Activated T-cell treated with anti-CD3 and anti-CD28 coated beads, Interleukin-2, amount 50 U/mL, for 72 hours (primary cell): ENCODE measurements at regions not wholly inside any gene's neighbourhood (a gene's known extent, or its start where the extent isn't known, plus 50 kb on each side); places are given as distances from the start of the nearest gene placed in this dataset.

Experiments
- ATAC-seq, 2 donors: fragments of 150-1000 bp; cut with Tn5 transposase; replicated peaks in 1 of 2; 2 replicates each; pipeline ENCODE4 v1.10.0; 2021; ENCODE audit warnings: moderate library complexity in 2 of 2, mild to moderate bottlenecking in 1 of 2
- DNase-seq, 2 donors: peaks; one replicate each; pipeline ENCODE4 v3.0.0; 2021 to 2022; ENCODE audit warnings: mixed read lengths in 1 of 2
- H3K27ac Mint-ChIP-seq: one replicate; pipeline ENCODE4 v1.8.0; 2022; ENCODE audit warnings: mild to moderate bottlenecking, moderate library complexity, mixed read lengths
- H3K27me3 Mint-ChIP-seq: one replicate; pipeline ENCODE4 v1.8.0; 2022; ENCODE audit warnings: low read depth, mixed read lengths
- H3K36me3 Mint-ChIP-seq, 2 donors: one replicate each; pipeline ENCODE4 v1.8.0; 2022; ENCODE audit warnings: mixed read lengths in 2 of 2, mild to moderate bottlenecking in 1 of 2; ENCODE audit not compliant: insufficient read depth in 2 of 2
- H3K4me1 Mint-ChIP-seq: one replicate; pipeline ENCODE4 v1.8.0; 2022; ENCODE audit warnings: low read depth, mixed read lengths
- H3K4me3 Mint-ChIP-seq, 2 donors: one replicate each; pipeline ENCODE4 v1.8.0; 2022; ENCODE audit warnings: mild to moderate bottlenecking in 2 of 2, mixed read lengths in 2 of 2, moderate library complexity in 2 of 2
- H3K9me3 Mint-ChIP-seq, 2 donors: one replicate each; pipeline ENCODE4 v1.8.0; 2022; ENCODE audit warnings: mixed read lengths in 2 of 2

- Mint-ChIP-seq H3K36me3 (no peaks in the 10 kb centered on the region), H3K27me3 (no peaks in the 10 kb centered on the region), H3K4me3 (no peak overlapping the region), H3K4me1 (no peaks in the 10 kb centered on the region), H3K27ac (no peak overlapping the region), H3K9me3 (peaks cover 0 to 5% of the 10 kb centered on the region in 2 donors)
- DNase-seq (no peak), ATAC-seq (no peak)
Observed at GRCh38 chrX:21276736-21277433, 97.3 kb upstream of the CNKSR2 start.

- no peak overlapping the region for H3K4me3 Mint-ChIP-seq
- no peak overlapping the region for H3K27ac Mint-ChIP-seq
- H3K9me3 Mint-ChIP-seq, result peaks cover 0 to under 1% of the 10 kb centered on the region in 2 donors
- H3K4me1 Mint-ChIP-seq, result no peaks in the 10 kb centered on the region
- ATAC-seq (no peak), DNase-seq (no peak)
- H3K27me3 Mint-ChIP-seq, result no peaks in the 10 kb centered on the region
- no peaks in the 10 kb centered on the region for H3K36me3 Mint-ChIP-seq
Observed at GRCh38 chrX:21289232-21289631, 85.0 kb upstream of the CNKSR2 start.

GRCh38 chrX:21295246-21295820 lies 78.9 kb upstream of the CNKSR2 start:
- H3K36me3 Mint-ChIP-seq, result no peaks in the 10 kb centered on the region
- H3K4me1 Mint-ChIP-seq, result no peaks in the 10 kb centered on the region
- peaks cover 9% of the 10 kb centered on the region for H3K27me3 Mint-ChIP-seq

GRCh38 chrX:21305799-21306336 lies 68.3 kb upstream of the CNKSR2 start:
- Mint-ChIP-seq H3K36me3 (no peaks in the 10 kb centered on the region), H3K9me3 (no peaks in the 10 kb centered on the region), H3K27ac (no peak overlapping the region), H3K4me1 (peaks cover 10% of the 10 kb centered on the region), H3K27me3 (no peaks in the 10 kb centered on the region), H3K4me3 (no peak overlapping the region)
- ATAC-seq, result peak in 1 of 2 donors; percentile 60
- no peak for DNase-seq

More at GRCh38 chrX:21295246-21295820, 78.9 kb upstream of the CNKSR2 start:
- Mint-ChIP-seq H3K9me3 (no peaks in the 10 kb centered on the region), H3K4me3 (no peak overlapping the region), H3K27ac (no peak overlapping the region)
- DNase-seq (no peak), ATAC-seq (no peak)

GRCh38 chrX:21319323-21319722 lies 54.9 kb upstream of the CNKSR2 start:
- Mint-ChIP-seq H3K36me3 (peaks cover 2 to 7% of the 10 kb centered on the region in 2 donors), H3K27ac (no peak overlapping the region), H3K4me1 (no peaks in the 10 kb centered on the region), H3K9me3 (peaks cover 6 to 10% of the 10 kb centered on the region in 2 donors), H3K27me3 (peaks cover 6% of the 10 kb centered on the region), H3K4me3 (no peak overlapping the region)
- DNase-seq (no peak), ATAC-seq (no peak)
